CD14-positive monocyte (primary cell): ENCODE measurements at regions not wholly inside any gene's neighbourhood (a gene's known extent, or its start where the extent isn't known, plus 50 kb on each side); places are given as distances from the start of the nearest gene placed in this dataset.

Experiments used
- DNase-seq, 3 donors: peaks; one replicate each; pipeline ENCODE4 v3.0.0-alpha.2; 2011 to 2022
- H2AFZ ChIP-seq: 2 replicates; pipeline ENCODE4 v1.6.0; 2012; ENCODE audit warnings: mild to moderate bottlenecking, low read depth, low read length, inconsistent platforms; ENCODE audit not compliant: insufficient read depth, poor library complexity, severe bottlenecking
- H3K27ac ChIP-seq, 2 donors: 1 replicate in 1 of 2; 2 replicates in 1 of 2; pipeline ENCODE4 v1.5.1; 2012 to 2013; ENCODE audit warnings: low read length in 2 of 2, control low read depth in 1 of 2, inconsistent platforms in 1 of 2, low read depth in 1 of 2, mild to moderate bottlenecking in 1 of 2
- H3K27me3 ChIP-seq, 2 donors: one replicate each; pipeline versions ENCODE4 v1.6.0 to v1.6.1; 2011 to 2013; ENCODE audit warnings: low read length in 2 of 2; ENCODE audit not compliant: control insufficient read depth in 2 of 2, insufficient read depth in 2 of 2
- H3K36me3 ChIP-seq, 2 donors: replicated peaks in 1 of 2; 1 replicate in 1 of 2; 2 replicates in 1 of 2; pipeline versions ENCODE4 v1.5.1 to v1.6.1; 2012 to 2013; ENCODE audit warnings: low read length in 2 of 2, control low read depth in 1 of 2, inconsistent platforms in 1 of 2, mild to moderate bottlenecking in 1 of 2; ENCODE audit not compliant: insufficient read depth in 2 of 2, control insufficient read depth in 1 of 2
- H3K4me1 ChIP-seq, 2 donors: 1 replicate in 1 of 2; 2 replicates in 1 of 2; pipeline versions ENCODE4 v1.5.1 to v1.6.1; 2012 to 2013; ENCODE audit warnings: low read length in 2 of 2, control low read depth in 1 of 2, inconsistent platforms in 1 of 2, mild to moderate bottlenecking in 1 of 2, moderate library complexity in 1 of 2; ENCODE audit not compliant: insufficient read depth in 2 of 2, control insufficient read depth in 1 of 2
- H3K4me2 ChIP-seq: replicated peaks from 2 replicates; pipeline ENCODE3; 2012; ENCODE audit warnings: low read length, moderate library complexity, mild to moderate bottlenecking; ENCODE audit not compliant: poor library complexity, severe bottlenecking; ENCODE audit errors: extremely low read depth
- H3K4me3 ChIP-seq, 3 experiments: fragments of 200-600 bp in 1 of 3; sonication (generic) in 1 of 3; replicated peaks in 1 of 3; 1 replicate in 2 of 3; 2 replicates in 1 of 3; pipeline ENCODE4 v1.5.1; 2011 to 2013; ENCODE audit warnings: low read length in 3 of 3, mild to moderate bottlenecking in 3 of 3, control low read depth in 2 of 3, low read depth in 2 of 3, inconsistent platforms in 1 of 3, moderate library complexity in 1 of 3
- H3K79me2 ChIP-seq: 2 replicates; pipeline ENCODE4 v1.6.0; 2012; ENCODE audit warnings: mild to moderate bottlenecking, control low read depth, inconsistent platforms, low read length, moderate library complexity; ENCODE audit not compliant: insufficient read depth
- H3K9ac ChIP-seq: 2 replicates; pipeline ENCODE4 v1.6.0; 2017; ENCODE audit warnings: low read length, mild to moderate bottlenecking; ENCODE audit not compliant: insufficient read depth, poor library complexity, severe bottlenecking
- H3K9me3 ChIP-seq, 2 donors: replicated peaks in 1 of 2; 1 replicate in 1 of 2; 2 replicates in 1 of 2; pipeline versions ENCODE4 v1.5.1 to v1.6.1; 2012 to 2013; ENCODE audit warnings: low read length in 2 of 2, control low read depth in 1 of 2; ENCODE audit not compliant: control insufficient read depth in 1 of 2, insufficient read depth in 1 of 2
- H4K20me1 ChIP-seq: 2 replicates; pipeline ENCODE4 v1.6.0; 2012; ENCODE audit warnings: mild to moderate bottlenecking, low read length, control low read depth, moderate library complexity; ENCODE audit not compliant: insufficient read depth
- H3K27ac Mint-ChIP-seq, 7 donors: one replicate each; pipeline ENCODE4 v1.8.0; 2020; ENCODE audit warnings: mild to moderate bottlenecking in 7 of 7, mixed read lengths in 7 of 7, moderate library complexity in 6 of 7, inconsistent platforms in 2 of 7
- H3K27me3 Mint-ChIP-seq, 3 donors: one replicate each; pipeline ENCODE4 v1.8.0; 2021 to 2022; ENCODE audit warnings: low read depth in 3 of 3, mild to moderate bottlenecking in 3 of 3, mixed read lengths in 3 of 3, moderate library complexity in 3 of 3, inconsistent platforms in 1 of 3
- H3K36me3 Mint-ChIP-seq, 2 donors: one replicate each; pipeline ENCODE4 v1.8.0; 2020; ENCODE audit warnings: mixed read lengths in 2 of 2, inconsistent platforms in 1 of 2, mild to moderate bottlenecking in 1 of 2
- H3K4me1 Mint-ChIP-seq: one replicate; pipeline ENCODE4 v1.8.0; 2020; ENCODE audit warnings: mild to moderate bottlenecking, mixed read lengths
- H3K4me3 Mint-ChIP-seq, 2 donors: one replicate each; pipeline ENCODE4 v1.8.0; 2020; ENCODE audit warnings: mild to moderate bottlenecking in 2 of 2, mixed read lengths in 2 of 2, moderate library complexity in 1 of 2
- H3K9me3 Mint-ChIP-seq, 7 donors: one replicate each; pipeline ENCODE4 v1.8.0; 2020 to 2022; ENCODE audit warnings: mixed read lengths in 7 of 7, mild to moderate bottlenecking in 6 of 7, moderate library complexity in 6 of 7, inconsistent platforms in 2 of 7
- WGBS: methylation state at CpG from one replicate; pipeline ENCODE4 v1.1.5; 2013; ENCODE audit warnings: missing lambda C conversion rate; ENCODE audit not compliant: insufficient coverage; 5-methylcytosine and 5-hydroxymethylcytosine counted together
- intact Hi-C, 2 donors: fragments of 100-400 bp; cut with micrococcal nuclease; formaldehyde crosslinking; loops; one replicate each; pipeline versions ENCODE4 v1.15.0 to v1.15.1; 2023
- TF ChIP-seq, protein P1 (sequence below): fragments of 200-600 bp; IDR thresholded peaks from one replicate; pipeline ENCODE4 v1.8.0; 2022; ENCODE audit warnings: antibody characterized with exemption, mild to moderate bottlenecking

DNA sequence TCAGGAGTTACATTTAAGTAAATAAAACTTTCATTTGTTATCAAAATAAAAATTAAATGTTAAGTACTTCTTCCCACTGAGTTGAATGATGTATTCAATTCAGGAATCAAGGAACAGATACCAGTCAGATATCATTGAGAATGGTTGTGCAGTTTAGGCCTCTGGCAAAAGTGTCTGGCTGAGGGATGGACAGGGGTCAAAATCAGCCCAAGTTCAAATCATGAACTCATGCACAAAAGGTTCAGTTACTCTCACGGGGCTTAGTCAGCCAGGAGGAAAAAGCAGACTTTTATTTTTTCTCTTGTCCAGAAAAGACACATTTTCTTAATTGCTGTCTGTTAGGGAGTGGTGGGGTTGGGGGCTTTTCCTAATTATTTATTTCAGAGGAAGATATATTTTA, 166.3 kb downstream of the RASSF9 start:
- no peaks in the 10 kb centered on the region for H3K79me2 ChIP-seq
- no peak overlapping the region for H3K27ac Mint-ChIP-seq
- WGBS, result no CpG with 5 or more reads among the region's 1 CpG
- intact Hi-C loops, result no loop called here
- H3K4me1 ChIP-seq, result no peaks in the 10 kb centered on the region
- no peak for DNase-seq
- H2AFZ ChIP-seq, result no peak overlapping the region
- no peaks in the 10 kb centered on the region for H3K36me3 Mint-ChIP-seq
- H3K9me3 Mint-ChIP-seq, result peaks cover 0 to 21% (median 6%) of the 10 kb centered on the region in 7 donors
- no peak overlapping the region for H3K4me3 ChIP-seq
- no peaks in the 10 kb centered on the region for H3K36me3 ChIP-seq
- H4K20me1 ChIP-seq, result no peaks in the 10 kb centered on the region
- no peak overlapping the region for H3K27ac ChIP-seq
- H3K9ac ChIP-seq, result no peak overlapping the region
- TF ChIP-seq, protein P1, sequence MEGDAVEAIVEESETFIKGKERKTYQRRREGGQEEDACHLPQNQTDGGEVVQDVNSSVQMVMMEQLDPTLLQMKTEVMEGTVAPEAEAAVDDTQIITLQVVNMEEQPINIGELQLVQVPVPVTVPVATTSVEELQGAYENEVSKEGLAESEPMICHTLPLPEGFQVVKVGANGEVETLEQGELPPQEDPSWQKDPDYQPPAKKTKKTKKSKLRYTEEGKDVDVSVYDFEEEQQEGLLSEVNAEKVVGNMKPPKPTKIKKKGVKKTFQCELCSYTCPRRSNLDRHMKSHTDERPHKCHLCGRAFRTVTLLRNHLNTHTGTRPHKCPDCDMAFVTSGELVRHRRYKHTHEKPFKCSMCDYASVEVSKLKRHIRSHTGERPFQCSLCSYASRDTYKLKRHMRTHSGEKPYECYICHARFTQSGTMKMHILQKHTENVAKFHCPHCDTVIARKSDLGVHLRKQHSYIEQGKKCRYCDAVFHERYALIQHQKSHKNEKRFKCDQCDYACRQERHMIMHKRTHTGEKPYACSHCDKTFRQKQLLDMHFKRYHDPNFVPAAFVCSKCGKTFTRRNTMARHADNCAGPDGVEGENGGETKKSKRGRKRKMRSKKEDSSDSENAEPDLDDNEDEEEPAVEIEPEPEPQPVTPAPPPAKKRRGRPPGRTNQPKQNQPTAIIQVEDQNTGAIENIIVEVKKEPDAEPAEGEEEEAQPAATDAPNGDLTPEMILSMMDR, result no peak
- no peak overlapping the region for H3K4me2 ChIP-seq
- H3K27me3 ChIP-seq, result no peaks in the 10 kb centered on the region
- H3K4me3 Mint-ChIP-seq, result no peak overlapping the region
- no peaks in the 10 kb centered on the region for H3K27me3 Mint-ChIP-seq
- H3K4me1 Mint-ChIP-seq, result no peaks in the 10 kb centered on the region
- peaks cover 0 to 6% of the 10 kb centered on the region in 2 donors for H3K9me3 ChIP-seq

DNA sequence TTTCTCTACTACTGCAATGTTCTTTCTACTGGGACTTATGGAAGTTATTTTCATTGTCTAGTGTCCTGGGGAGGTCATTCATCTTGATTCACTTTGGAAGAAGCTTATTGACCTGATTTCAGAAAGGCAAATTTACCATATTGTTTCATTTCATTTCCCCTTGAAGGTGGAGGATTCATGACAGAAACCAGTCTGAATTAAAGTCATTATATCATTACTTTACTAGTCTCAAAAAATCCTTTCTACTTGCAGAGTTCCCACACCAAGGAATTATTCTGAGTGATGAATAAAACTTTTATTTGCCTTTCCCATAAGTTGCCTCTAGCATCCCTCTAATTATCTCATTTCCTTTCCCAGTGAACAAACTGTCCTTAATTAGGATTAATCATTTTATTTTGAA, 163.8 kb downstream of the RASSF9 start:
- no peak overlapping the region for H3K4me3 ChIP-seq
- no peak overlapping the region for H3K27ac ChIP-seq
- H3K27ac Mint-ChIP-seq, result no peak overlapping the region
- no peak overlapping the region for H3K9ac ChIP-seq
- no peaks in the 10 kb centered on the region for H3K36me3 Mint-ChIP-seq
- H3K27me3 ChIP-seq, result no peaks in the 10 kb centered on the region
- no peaks in the 10 kb centered on the region for H3K36me3 ChIP-seq
- H4K20me1 ChIP-seq, result no peaks in the 10 kb centered on the region
- H3K9me3 ChIP-seq, result peaks cover 0 to 6% of the 10 kb centered on the region in 2 donors
- no peak for DNase-seq
- H3K4me2 ChIP-seq, result no peak overlapping the region
- no peak overlapping the region for H2AFZ ChIP-seq
- no peak overlapping the region for H3K4me3 Mint-ChIP-seq
- H3K4me1 ChIP-seq, result no peaks in the 10 kb centered on the region
- intact Hi-C loops, result no loop called here
- H3K27me3 Mint-ChIP-seq, result no peaks in the 10 kb centered on the region
- H3K9me3 Mint-ChIP-seq, result peaks cover 0 to 21% (median 6%) of the 10 kb centered on the region in 7 donors
- H3K79me2 ChIP-seq, result no peaks in the 10 kb centered on the region
- H3K4me1 Mint-ChIP-seq, result no peaks in the 10 kb centered on the region
- TF ChIP-seq, protein P1, result no peak
